ENCODE measurements at regions not wholly inside any gene's neighbourhood (a gene's known extent, or its start where the extent isn't known, plus 50 kb on each side); places are given as distances from the start of the nearest gene placed in this dataset.

DNA sequence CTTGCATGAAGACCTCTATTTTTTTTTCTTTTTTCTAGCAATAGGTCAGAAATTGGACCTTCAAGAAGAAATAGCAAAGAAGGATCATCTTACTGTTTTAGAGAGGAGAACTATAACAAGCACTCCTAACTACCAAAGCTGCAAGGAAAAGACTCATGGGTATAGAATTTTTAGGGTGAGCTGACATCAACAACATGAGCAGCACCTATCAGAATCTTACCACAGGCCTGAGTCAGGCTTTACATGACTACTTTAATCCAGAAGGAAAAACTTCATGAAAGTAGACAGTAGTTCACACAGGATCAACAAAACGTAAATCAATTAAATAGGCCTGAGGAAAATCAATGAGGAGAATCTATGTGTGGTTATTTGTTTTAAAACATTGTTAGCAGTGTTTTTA, 130.5 kb downstream of the FAM76B start:
- Histone ChIP-seq H4K8ac (ENCODE audit: low read depth, low read length) (no peak overlapping the region), H2AFZ (ENCODE audit: insufficient read depth, low read length, poor library complexity) (no peak overlapping the region), H3K9me3 (ENCODE audit: insufficient read depth, low read depth, low read length) (no peaks in the 10 kb centered on the region), H3K4ac (ENCODE audit: low read depth, low read length) (no peak overlapping the region), H3K4me1 (ENCODE audit: control insufficient read depth in 1 of 2, insufficient read depth in 2 of 2, low read length in 2 of 2) (no peaks in the 10 kb centered on the region), H3K9ac (ENCODE audit: low read length) (no peak overlapping the region), H3K4me2 (ENCODE audit: low read length) (no peak overlapping the region), H3K36me3 (ENCODE audit: control insufficient read depth in 1 of 2, insufficient read depth in 2 of 2, low read length in 2 of 2) (no peaks in the 10 kb centered on the region), H4K12ac (ENCODE audit: low read depth, low read length) (no peak overlapping the region), H3K79me1 (ENCODE audit: low read length) (no peaks in the 10 kb centered on the region), H3K4me3 (ENCODE audit: low read depth, low read length) (no peak overlapping the region), H3K27ac (ENCODE audit: low read depth, low read length) (no peak overlapping the region), H3K18ac (ENCODE audit: low read length) (no peak overlapping the region), H3K79me2 (ENCODE audit: control insufficient read depth, insufficient read depth, low read length, poor library complexity) (no peaks in the 10 kb centered on the region), H2AK5ac (ENCODE audit: low read length) (no peak overlapping the region), H3K27me3 (ENCODE audit: insufficient read depth, low read length) (no peaks in the 10 kb centered on the region), H3K23ac (ENCODE audit: low read length) (no peak overlapping the region), H3K14ac (ENCODE audit: low read length) (no peak overlapping the region), H4K91ac (ENCODE audit: low read depth, low read length) (no peak overlapping the region), H2BK12ac (ENCODE audit: low read length) (no peak overlapping the region), H2BK120ac (ENCODE audit: insufficient read depth, low read length, poor library complexity) (no peak overlapping the region), H2BK5ac (ENCODE audit: low read depth, low read length, poor library complexity) (no peak overlapping the region)
- no CpG with 5 or more reads among the region's 1 CpG for WGBS (ENCODE audit: extremely low coverage, insufficient coverage, insufficient read length)
- no peak for DNase-seq

DNA sequence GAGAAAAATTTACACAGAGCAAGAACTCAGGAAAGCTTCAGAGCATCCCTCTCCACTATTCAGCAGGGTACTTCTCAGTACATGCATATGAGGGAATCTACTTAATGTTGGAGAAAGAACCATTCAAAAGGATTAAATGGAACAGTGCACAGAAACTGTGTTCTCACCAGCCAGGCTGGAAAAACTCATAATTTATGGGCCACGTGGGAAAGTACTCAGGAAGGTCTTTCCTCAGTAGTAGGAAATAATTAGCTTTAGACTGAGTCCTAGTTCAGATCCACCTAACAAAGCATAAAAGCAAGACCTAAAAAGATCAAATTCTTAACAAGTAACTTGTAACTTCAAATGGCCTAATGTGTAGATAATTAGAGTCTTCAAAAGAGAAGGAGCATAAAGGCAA, 134.0 kb downstream of the FAM76B start:
- H2BK120ac ChIP-seq (ENCODE audit: insufficient read depth, low read length, poor library complexity), result no peak overlapping the region
- no peaks in the 10 kb centered on the region for H3K27me3 ChIP-seq (ENCODE audit: insufficient read depth, low read length)
- H3K14ac ChIP-seq (ENCODE audit: low read length), result no peak overlapping the region
- H3K4me2 ChIP-seq (ENCODE audit: low read length), result no peak overlapping the region
- peaks cover 0 to 2% of the 10 kb centered on the region in 2 experiments for H3K4me1 ChIP-seq (ENCODE audit: control insufficient read depth in 1 of 2, insufficient read depth in 2 of 2, low read length in 2 of 2)
- no peaks in the 10 kb centered on the region for H3K79me2 ChIP-seq (ENCODE audit: control insufficient read depth, insufficient read depth, low read length, poor library complexity)
- no peaks in the 10 kb centered on the region for H3K9me3 ChIP-seq (ENCODE audit: insufficient read depth, low read depth, low read length)
- no peak overlapping the region for H3K9ac ChIP-seq (ENCODE audit: low read length)
- no peak for DNase-seq
- H4K8ac ChIP-seq (ENCODE audit: low read depth, low read length), result no peak overlapping the region
- WGBS (ENCODE audit: extremely low coverage, insufficient coverage, insufficient read length), result no CpG with 5 or more reads among the region's 1 CpG
- H3K23ac ChIP-seq (ENCODE audit: low read length), result no peak overlapping the region
- no peak overlapping the region for H3K27ac ChIP-seq (ENCODE audit: low read depth, low read length)
- no peaks in the 10 kb centered on the region for H3K36me3 ChIP-seq (ENCODE audit: control insufficient read depth in 1 of 2, insufficient read depth in 2 of 2, low read length in 2 of 2)
- H2AK5ac ChIP-seq (ENCODE audit: low read length), result no peak overlapping the region
- no peak overlapping the region for H2BK5ac ChIP-seq (ENCODE audit: low read depth, low read length, poor library complexity)
- H3K18ac ChIP-seq (ENCODE audit: low read length), result no peak overlapping the region
- H4K12ac ChIP-seq (ENCODE audit: low read depth, low read length), result no peak overlapping the region
- no peaks in the 10 kb centered on the region for H3K79me1 ChIP-seq (ENCODE audit: low read length)
- no peak overlapping the region for H2AFZ ChIP-seq (ENCODE audit: insufficient read depth, low read length, poor library complexity)
- no peak overlapping the region for H3K4me3 ChIP-seq (ENCODE audit: low read depth, low read length)
- H3K4ac ChIP-seq (ENCODE audit: low read depth, low read length), result no peak overlapping the region
- H2BK12ac ChIP-seq (ENCODE audit: low read length), result no peak overlapping the region
- no peak overlapping the region for H4K91ac ChIP-seq (ENCODE audit: low read depth, low read length)

DNA sequence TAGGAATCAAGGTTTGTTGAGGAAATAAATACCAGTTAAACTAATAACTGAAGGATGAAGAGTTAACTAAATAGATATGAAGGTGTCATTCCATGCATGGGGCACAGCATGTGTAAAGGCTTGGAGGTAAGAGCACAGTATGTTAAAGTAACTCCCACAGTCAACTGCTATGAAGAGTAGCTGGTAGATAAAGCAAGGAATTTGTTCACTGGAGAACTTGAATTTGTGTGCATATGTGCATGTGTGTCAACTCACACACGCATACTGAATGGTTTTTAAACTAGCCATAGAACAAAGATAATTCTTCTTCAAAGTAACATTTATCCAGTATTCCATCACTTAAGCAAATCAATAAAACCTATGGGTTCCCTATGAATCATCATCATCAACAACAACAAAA, 135.9 kb downstream of the FAM76B start:
- Histone ChIP-seq H3K23ac (ENCODE audit: low read length) (no peak overlapping the region), H2BK5ac (ENCODE audit: low read depth, low read length, poor library complexity) (no peak overlapping the region), H3K27me3 (ENCODE audit: insufficient read depth, low read length) (no peaks in the 10 kb centered on the region), H4K91ac (ENCODE audit: low read depth, low read length) (no peak overlapping the region), H2BK12ac (ENCODE audit: low read length) (no peak overlapping the region), H3K9ac (ENCODE audit: low read length) (no peak overlapping the region), H3K79me2 (ENCODE audit: control insufficient read depth, insufficient read depth, low read length, poor library complexity) (no peaks in the 10 kb centered on the region), H4K12ac (ENCODE audit: low read depth, low read length) (no peak overlapping the region), H3K27ac (ENCODE audit: low read depth, low read length) (no peak overlapping the region), H3K14ac (ENCODE audit: low read length) (no peak overlapping the region), H3K4me2 (ENCODE audit: low read length) (no peak overlapping the region), H2BK120ac (ENCODE audit: insufficient read depth, low read length, poor library complexity) (no peak overlapping the region), H2AK5ac (ENCODE audit: low read length) (no peak overlapping the region), H3K79me1 (ENCODE audit: low read length) (no peaks in the 10 kb centered on the region), H3K4me1 (ENCODE audit: control insufficient read depth in 1 of 2, insufficient read depth in 2 of 2, low read length in 2 of 2) (peaks cover 0 to 2% of the 10 kb centered on the region in 2 experiments), H3K9me3 (ENCODE audit: insufficient read depth, low read depth, low read length) (no peaks in the 10 kb centered on the region), H4K8ac (ENCODE audit: low read depth, low read length) (no peak overlapping the region), H3K36me3 (ENCODE audit: control insufficient read depth in 1 of 2, insufficient read depth in 2 of 2, low read length in 2 of 2) (no peaks in the 10 kb centered on the region), H3K4me3 (ENCODE audit: low read depth, low read length) (no peak overlapping the region), H3K4ac (ENCODE audit: low read depth, low read length) (no peak overlapping the region), H3K18ac (ENCODE audit: low read length) (no peak overlapping the region), H2AFZ (ENCODE audit: insufficient read depth, low read length, poor library complexity) (no peak overlapping the region)
- DNase-seq, result no peak
- no CpG with 5 or more reads among the region's 1 CpG for WGBS (ENCODE audit: extremely low coverage, insufficient coverage, insufficient read length)

DNA sequence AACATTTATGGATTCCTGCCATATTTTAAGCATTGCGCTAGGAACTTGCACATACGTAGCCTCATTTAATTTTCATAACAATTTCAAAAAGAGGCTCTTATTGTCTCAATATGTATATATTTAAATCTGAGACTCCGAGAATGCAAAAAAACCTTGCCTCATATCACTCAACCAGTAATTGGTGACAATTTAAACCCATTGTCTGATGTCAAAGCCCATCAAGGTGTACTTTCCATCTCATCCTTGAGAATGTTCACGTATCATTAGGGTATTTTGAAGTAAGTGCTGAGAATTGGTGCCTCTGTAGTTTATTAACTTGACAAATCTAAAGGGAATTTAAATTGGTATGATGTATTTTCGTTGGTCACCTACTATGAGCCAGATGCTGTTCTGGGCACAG, 136.5 kb downstream of the FAM76B start:
- Histone ChIP-seq H3K4me2 (ENCODE audit: low read length) (no peak overlapping the region), H2BK120ac (ENCODE audit: insufficient read depth, low read length, poor library complexity) (no peak overlapping the region), H3K4me3 (ENCODE audit: low read depth, low read length) (no peak overlapping the region), H3K23ac (ENCODE audit: low read length) (no peak overlapping the region), H2AK5ac (ENCODE audit: low read length) (no peak overlapping the region), H3K9me3 (ENCODE audit: insufficient read depth, low read depth, low read length) (no peaks in the 10 kb centered on the region), H3K79me1 (ENCODE audit: low read length) (no peaks in the 10 kb centered on the region), H2AFZ (ENCODE audit: insufficient read depth, low read length, poor library complexity) (no peak overlapping the region), H3K4me1 (ENCODE audit: control insufficient read depth in 1 of 2, insufficient read depth in 2 of 2, low read length in 2 of 2) (peaks cover 0 to 2% of the 10 kb centered on the region in 2 experiments), H3K4ac (ENCODE audit: low read depth, low read length) (no peak overlapping the region), H4K8ac (ENCODE audit: low read depth, low read length) (no peak overlapping the region), H4K12ac (ENCODE audit: low read depth, low read length) (no peak overlapping the region), H3K9ac (ENCODE audit: low read length) (no peak overlapping the region), H3K27ac (ENCODE audit: low read depth, low read length) (no peak overlapping the region), H2BK5ac (ENCODE audit: low read depth, low read length, poor library complexity) (no peak overlapping the region), H4K91ac (ENCODE audit: low read depth, low read length) (no peak overlapping the region), H3K36me3 (ENCODE audit: control insufficient read depth in 1 of 2, insufficient read depth in 2 of 2, low read length in 2 of 2) (no peaks in the 10 kb centered on the region), H2BK12ac (ENCODE audit: low read length) (no peak overlapping the region), H3K79me2 (ENCODE audit: control insufficient read depth, insufficient read depth, low read length, poor library complexity) (no peaks in the 10 kb centered on the region), H3K18ac (ENCODE audit: low read length) (no peak overlapping the region), H3K14ac (ENCODE audit: low read length) (no peak overlapping the region), H3K27me3 (ENCODE audit: insufficient read depth, low read length) (no peaks in the 10 kb centered on the region)
- DNase-seq, result no peak
- no CpG with 5 or more reads among the region's 5 CpGs for WGBS (ENCODE audit: extremely low coverage, insufficient coverage, insufficient read length)
